Duodenal mucosa (tissue), 2 donors: ENCODE measurements at regions not wholly inside any gene's neighbourhood (a gene's known extent, or its start where the extent isn't known, plus 50 kb on each side); places are given as distances from the start of the nearest gene placed in this dataset.

Source experiments
- H3K27ac ChIP-seq: one replicate; pipeline ENCODE4 v1.7.0; 2013; ENCODE audit warnings: low read depth, low read length
- H3K27me3 ChIP-seq, 2 donors: one replicate each; pipeline ENCODE4 v1.7.0; 2013; ENCODE audit warnings: low read length in 2 of 2, control low read depth in 1 of 2; ENCODE audit not compliant: insufficient read depth in 2 of 2, control insufficient read depth in 1 of 2
- H3K36me3 ChIP-seq, 2 donors: one replicate each; pipeline ENCODE4 v1.7.0; 2013; ENCODE audit warnings: low read length in 2 of 2, control low read depth in 1 of 2; ENCODE audit not compliant: insufficient read depth in 2 of 2, control insufficient read depth in 1 of 2
- H3K4me1 ChIP-seq, 2 donors: one replicate each; pipeline ENCODE4 v1.7.0; 2013; ENCODE audit warnings: low read length in 2 of 2, control low read depth in 1 of 2; ENCODE audit not compliant: insufficient read depth in 2 of 2, control insufficient read depth in 1 of 2
- H3K4me3 ChIP-seq, 2 donors: one replicate each; pipeline ENCODE4 v1.7.0; 2013; ENCODE audit warnings: low read length in 2 of 2, low read depth in 1 of 2
- H3K9ac ChIP-seq, 2 donors: one replicate each; pipeline ENCODE4 v1.7.0; 2013; ENCODE audit warnings: low read length in 2 of 2, low read depth in 1 of 2
- H3K9me3 ChIP-seq, 2 donors: one replicate each; pipeline ENCODE4 v1.7.0; 2013; ENCODE audit warnings: low read length in 2 of 2, control low read depth in 1 of 2; ENCODE audit not compliant: control insufficient read depth in 1 of 2

DNA sequence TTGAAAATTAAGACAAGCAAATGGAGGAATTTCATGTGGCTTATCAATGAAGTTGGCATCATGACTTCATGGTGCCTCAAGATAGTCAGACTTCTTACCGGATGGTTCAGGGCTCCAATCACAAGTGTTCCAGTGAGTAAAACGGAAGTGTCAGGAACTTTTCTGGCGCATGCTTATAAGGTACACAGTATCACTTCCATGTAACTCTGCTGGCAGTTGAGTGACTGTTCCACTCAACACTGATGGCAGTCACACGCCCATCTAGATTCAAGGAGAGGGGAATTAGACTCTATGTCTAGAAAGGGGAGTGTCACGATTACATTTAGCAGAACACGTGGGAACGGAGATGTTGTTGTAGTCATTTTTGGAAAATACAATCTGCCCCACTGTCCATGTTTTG is 114.3 kb downstream of the KCTD15 start:
- Histone ChIP-seq H3K4me1 (no peaks in the 10 kb centered on the region), H3K36me3 (no peaks in the 10 kb centered on the region), H3K9me3 (no peaks in the 10 kb centered on the region), H3K9ac (no peak overlapping the region), H3K27me3 (peaks cover 4 to 13% of the 10 kb centered on the region in 2 donors), H3K27ac (no peak overlapping the region), H3K4me3 (no peak overlapping the region)

DNA sequence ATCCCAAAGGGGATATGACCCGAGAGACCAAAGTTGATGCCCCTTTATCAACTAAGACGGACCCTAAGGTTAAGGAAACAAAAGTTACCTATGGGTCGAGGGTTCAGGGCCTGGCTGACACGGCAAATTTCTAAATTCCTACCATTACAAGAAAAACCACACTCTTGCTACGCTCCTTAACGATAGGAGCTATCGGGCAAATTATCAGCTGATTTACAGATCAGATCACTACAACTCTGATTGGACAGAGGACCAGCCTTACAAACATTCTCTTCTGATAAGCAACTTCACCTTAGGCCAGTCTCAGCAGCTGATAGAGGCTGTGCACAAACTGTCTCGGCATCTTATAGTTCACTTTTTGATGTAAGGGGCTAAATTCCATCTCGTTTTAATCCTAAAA is 117.9 kb downstream of the KCTD15 start:
- H3K27ac ChIP-seq = no peak overlapping the region
- H3K4me1 ChIP-seq = no peaks in the 10 kb centered on the region
- no peak overlapping the region for H3K9ac ChIP-seq
- no peaks in the 10 kb centered on the region for H3K27me3 ChIP-seq
- H3K4me3 ChIP-seq = no peak overlapping the region
- H3K36me3 ChIP-seq = no peaks in the 10 kb centered on the region
- no peaks in the 10 kb centered on the region for H3K9me3 ChIP-seq

DNA sequence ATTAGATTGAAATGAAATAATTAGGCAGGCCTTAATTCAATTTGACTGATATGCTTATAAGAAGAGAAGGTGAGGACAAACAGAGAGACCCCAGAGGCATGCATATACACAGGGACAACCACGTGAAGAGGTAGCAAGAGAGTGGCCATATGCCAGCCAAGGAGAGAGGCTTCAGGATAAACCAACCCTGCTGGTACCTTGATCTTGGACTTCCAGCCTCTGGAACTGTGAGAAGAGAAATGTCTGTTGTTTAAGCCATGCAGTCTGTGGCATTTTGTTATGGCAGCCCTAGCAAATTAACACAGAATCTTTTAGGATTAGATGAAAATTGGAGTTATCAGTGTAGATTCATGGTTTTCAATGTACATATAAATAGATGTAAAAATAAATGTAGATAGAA is 120.1 kb downstream of the KCTD15 start:
- Histone ChIP-seq H3K4me1 (no peaks in the 10 kb centered on the region), H3K9ac (no peak overlapping the region), H3K36me3 (no peaks in the 10 kb centered on the region), H3K27ac (no peak overlapping the region), H3K9me3 (no peaks in the 10 kb centered on the region), H3K27me3 (no peaks in the 10 kb centered on the region), H3K4me3 (no peak overlapping the region)

DNA sequence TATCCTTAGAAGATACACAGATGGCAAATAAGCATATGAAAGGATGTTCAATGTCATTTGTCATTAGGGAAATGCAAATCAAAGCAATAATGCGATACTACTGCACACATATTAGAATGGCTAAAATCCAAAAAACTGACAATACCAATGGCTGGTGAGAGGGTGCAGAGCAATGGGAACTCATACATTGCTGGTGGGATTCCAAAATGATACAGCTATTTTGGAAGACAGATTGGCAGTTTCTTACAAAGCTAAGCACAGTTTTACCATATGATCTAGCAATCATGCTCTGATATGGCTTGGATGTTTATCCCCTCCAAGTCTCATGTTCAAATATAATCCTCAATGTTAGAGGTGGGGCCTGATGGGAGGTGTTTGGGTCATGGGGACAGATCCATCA is 122.6 kb downstream of the KCTD15 start:
- Histone ChIP-seq H3K27me3 (no peaks in the 10 kb centered on the region), H3K9ac (no peak overlapping the region), H3K36me3 (no peaks in the 10 kb centered on the region), H3K9me3 (no peaks in the 10 kb centered on the region), H3K27ac (no peak overlapping the region), H3K4me3 (no peak overlapping the region), H3K4me1 (no peaks in the 10 kb centered on the region)

DNA sequence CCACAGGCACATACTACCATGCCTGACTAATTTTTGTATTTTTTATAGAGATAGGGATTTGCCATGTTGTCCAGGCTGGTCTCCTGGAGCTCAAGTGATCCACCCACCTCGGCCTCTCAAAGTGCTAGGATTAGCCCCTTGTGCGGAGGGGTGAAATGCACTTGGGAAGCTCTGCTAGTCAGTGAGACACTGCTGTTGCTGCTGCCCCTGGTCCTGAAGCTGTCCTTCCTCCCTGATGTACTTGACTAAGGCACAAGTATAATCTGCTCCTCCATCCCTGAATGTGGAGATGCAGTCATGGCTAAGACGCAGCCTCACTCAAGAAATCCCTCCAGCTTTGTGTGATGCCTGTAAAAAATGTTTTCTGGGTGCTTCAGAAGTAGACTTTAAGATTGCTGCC is 124.5 kb downstream of the KCTD15 start:
- Histone ChIP-seq H3K36me3 (no peaks in the 10 kb centered on the region), H3K27ac (no peak overlapping the region), H3K9me3 (no peaks in the 10 kb centered on the region), H3K9ac (no peak overlapping the region), H3K27me3 (no peaks in the 10 kb centered on the region), H3K4me3 (no peak overlapping the region), H3K4me1 (no peaks in the 10 kb centered on the region)

DNA sequence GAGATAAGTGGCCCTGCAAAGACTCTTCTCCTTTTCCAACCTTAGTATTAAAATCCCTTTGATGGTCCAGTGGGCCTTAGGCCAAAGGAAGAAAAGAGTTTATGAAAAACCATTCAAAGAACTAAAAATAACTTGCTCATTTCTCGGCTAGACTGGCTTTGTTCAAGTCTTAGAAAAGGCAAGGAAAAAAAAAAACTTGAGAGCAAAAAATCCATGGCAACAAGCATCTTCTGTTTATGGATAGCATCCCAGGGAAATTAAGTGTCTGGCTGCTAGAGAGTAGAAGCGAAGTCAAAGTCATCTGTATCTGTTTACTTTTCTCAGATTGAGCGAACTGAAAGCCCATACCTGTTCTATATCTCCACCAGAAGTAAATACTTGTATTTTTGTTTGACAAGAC is 129.6 kb downstream of the KCTD15 start:
- Histone ChIP-seq H3K4me1 (no peaks in the 10 kb centered on the region), H3K36me3 (no peaks in the 10 kb centered on the region)

DNA sequence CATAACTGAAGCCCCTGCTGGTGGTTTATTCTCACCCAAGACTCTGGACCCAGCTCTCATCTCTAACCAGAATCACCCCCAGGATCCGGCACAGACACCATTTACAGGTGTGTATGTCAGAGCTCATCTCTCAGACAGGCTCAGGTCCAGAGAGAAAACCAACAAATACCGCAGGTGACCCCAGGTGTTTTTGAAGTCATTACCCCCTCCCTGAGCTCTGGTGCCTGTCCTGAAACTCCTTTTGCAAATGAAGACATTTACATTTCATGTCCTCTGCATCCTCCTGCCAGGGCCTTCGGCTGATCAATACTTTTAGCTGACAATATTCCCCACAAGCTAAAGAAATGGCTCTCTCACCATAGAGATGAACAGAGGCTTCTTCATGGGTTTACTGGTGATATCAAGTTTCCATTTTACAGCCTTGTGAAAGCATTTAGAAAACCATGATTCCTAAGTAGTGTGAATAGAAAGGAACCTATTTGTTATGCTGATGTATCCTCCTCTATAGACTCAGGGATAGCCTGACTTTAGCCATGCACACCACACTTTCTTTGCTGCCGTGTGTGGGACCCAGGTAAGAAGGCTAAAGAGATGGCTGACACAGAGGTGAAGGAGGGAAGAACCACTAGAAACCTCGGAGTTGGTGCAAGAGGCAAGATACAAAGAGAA is 131.3 kb downstream of the KCTD15 start:
- Histone ChIP-seq H3K4me1 (no peaks in the 10 kb centered on the region), H3K9ac (no peak overlapping the region), H3K27ac (no peak overlapping the region), H3K4me3 (no peak overlapping the region), H3K36me3 (no peaks in the 10 kb centered on the region), H3K27me3 (no peaks in the 10 kb centered on the region), H3K9me3 (no peaks in the 10 kb centered on the region)

More for the DNA sequence above, 129.6 kb downstream of the KCTD15 start:
- Histone ChIP-seq H3K9ac (no peak overlapping the region), H3K4me3 (no peak overlapping the region), H3K27me3 (no peaks in the 10 kb centered on the region), H3K9me3 (no peaks in the 10 kb centered on the region), H3K27ac (no peak overlapping the region)

DNA sequence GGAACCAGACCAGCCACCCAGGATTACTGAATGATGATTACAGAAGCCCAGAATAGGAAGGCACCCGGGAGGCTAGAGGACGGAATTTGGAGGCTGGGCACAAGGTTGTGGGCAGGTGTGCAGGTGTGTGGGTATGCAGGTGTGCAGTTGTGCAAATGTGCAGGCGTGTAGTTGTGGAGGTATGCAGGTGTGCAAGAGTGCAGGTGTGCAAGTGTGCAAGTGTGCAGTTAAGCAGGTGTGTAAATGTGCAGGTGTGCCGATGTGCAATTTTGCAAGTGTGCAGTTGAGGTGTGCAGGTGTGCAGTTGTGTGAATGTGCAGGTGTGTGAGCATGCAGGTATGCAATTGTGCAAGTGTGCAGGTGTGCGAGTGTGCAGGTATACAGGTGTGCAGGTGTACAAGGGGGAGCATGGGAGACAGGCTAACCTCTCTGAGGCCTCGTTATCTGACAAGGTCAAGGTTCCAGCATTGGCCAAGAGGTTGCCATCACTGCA is 131.8 kb downstream of the KCTD15 start:
- H3K27me3 ChIP-seq = no peaks in the 10 kb centered on the region
- H3K36me3 ChIP-seq = no peaks in the 10 kb centered on the region
- no peak overlapping the region for H3K9ac ChIP-seq
- H3K4me1 ChIP-seq = no peaks in the 10 kb centered on the region
- H3K9me3 ChIP-seq = peaks cover under 1% of the 10 kb centered on the region in 2 donors
- H3K27ac ChIP-seq = no peak overlapping the region
- no peak overlapping the region for H3K4me3 ChIP-seq

DNA sequence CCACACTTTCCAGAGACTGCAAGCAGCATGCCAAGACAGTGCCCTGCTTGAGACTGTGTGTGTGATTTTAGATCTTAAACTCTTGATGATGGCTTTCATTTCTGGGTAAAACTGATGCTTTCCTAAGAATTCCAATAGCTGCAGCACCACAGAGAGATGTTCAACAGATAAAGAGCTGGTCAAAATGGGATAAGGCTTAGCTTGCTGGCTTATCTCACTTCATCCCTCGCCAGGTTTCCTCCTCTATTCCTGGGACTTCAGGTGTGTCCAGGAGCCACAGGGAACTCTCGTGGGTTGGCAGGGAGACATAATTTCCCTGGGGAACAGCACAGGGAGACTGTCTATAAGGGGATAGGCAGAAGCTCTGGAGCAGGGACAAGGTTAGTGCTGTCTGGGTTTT is 137.3 kb downstream of the KCTD15 start:
- H3K9ac ChIP-seq = no peak overlapping the region
- H3K4me3 ChIP-seq = no peak overlapping the region
- H3K27ac ChIP-seq = no peak overlapping the region
- H3K4me1 ChIP-seq = no peaks in the 10 kb centered on the region
- H3K9me3 ChIP-seq = peaks cover 4 to 7% of the 10 kb centered on the region in 2 donors
- no peaks in the 10 kb centered on the region for H3K27me3 ChIP-seq
- no peaks in the 10 kb centered on the region for H3K36me3 ChIP-seq

DNA sequence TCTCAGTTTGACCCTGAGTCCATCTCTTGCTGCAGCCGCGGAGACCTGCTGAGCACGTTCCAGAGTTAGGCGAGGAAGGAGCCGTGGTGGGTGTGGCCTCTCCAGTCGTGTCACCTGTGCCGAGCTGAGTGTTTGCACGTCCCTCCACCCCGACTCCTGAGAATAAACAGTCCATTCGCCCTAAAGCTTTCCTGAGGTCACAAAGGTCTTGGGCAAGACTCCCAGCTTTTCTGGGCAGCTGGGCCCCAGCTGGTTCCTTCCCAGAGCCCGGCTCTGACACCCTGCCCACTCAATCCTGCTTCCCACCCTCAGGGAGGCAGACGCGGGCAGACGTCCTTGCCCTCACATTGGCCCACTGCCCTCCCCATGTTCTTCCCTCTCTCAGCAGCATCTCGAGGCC is 142.2 kb downstream of the KCTD15 start:
- Histone ChIP-seq H3K27ac (no peak overlapping the region), H3K36me3 (no peaks in the 10 kb centered on the region), H3K9ac (no peak overlapping the region), H3K9me3 (peaks cover under 1 to 5% of the 10 kb centered on the region in 2 donors), H3K4me3 (no peak overlapping the region), H3K4me1 (no peaks in the 10 kb centered on the region), H3K27me3 (no peaks in the 10 kb centered on the region)
